Ovary (tissue), 3 donors: ENCODE measurements at regions not wholly inside any gene's neighbourhood (a gene's known extent, or its start where the extent isn't known, plus 50 kb on each side); places are given as distances from the start of the nearest gene placed in this dataset.

Experiments
- EP300 ChIP-seq: sonication (generic); formaldehyde crosslinking; IDR thresholded peaks from one replicate; pipeline ENCODE4 v1.6.1; 2017; ENCODE audit warnings: antibody characterized with exemption
- POLR2A ChIP-seq: fragments of 450-650 bp; IDR thresholded peaks from one replicate; pipeline ENCODE4 v1.6.1; 2017; ENCODE audit warnings: antibody characterized with exemption, mild to moderate bottlenecking, moderate library complexity
- TF ChIP-seq, protein P1 (sequence below), 3 donors: fragments of 450-650 bp in 2 of 3; fragments of 200-600 bp in 1 of 3; IDR thresholded peaks; one replicate each; pipeline versions ENCODE4 v1.5.1 to v1.8.0; 2016 to 2022; ENCODE audit warnings: antibody characterized with exemption in 3 of 3, mild to moderate bottlenecking in 1 of 3
- donor health status: DM: no; HTN: no; CAD: no.

GRCh38 chr1:181352695-181353094 is 130.6 kb upstream of the CACNA1E start:
- TF ChIP-seq POLR2A, result no peak
- TF ChIP-seq, protein P1, sequence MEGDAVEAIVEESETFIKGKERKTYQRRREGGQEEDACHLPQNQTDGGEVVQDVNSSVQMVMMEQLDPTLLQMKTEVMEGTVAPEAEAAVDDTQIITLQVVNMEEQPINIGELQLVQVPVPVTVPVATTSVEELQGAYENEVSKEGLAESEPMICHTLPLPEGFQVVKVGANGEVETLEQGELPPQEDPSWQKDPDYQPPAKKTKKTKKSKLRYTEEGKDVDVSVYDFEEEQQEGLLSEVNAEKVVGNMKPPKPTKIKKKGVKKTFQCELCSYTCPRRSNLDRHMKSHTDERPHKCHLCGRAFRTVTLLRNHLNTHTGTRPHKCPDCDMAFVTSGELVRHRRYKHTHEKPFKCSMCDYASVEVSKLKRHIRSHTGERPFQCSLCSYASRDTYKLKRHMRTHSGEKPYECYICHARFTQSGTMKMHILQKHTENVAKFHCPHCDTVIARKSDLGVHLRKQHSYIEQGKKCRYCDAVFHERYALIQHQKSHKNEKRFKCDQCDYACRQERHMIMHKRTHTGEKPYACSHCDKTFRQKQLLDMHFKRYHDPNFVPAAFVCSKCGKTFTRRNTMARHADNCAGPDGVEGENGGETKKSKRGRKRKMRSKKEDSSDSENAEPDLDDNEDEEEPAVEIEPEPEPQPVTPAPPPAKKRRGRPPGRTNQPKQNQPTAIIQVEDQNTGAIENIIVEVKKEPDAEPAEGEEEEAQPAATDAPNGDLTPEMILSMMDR (IDR thresholded peaks at IDR 0.05), result no peak
- no peak for TF ChIP-seq EP300
